Stimulated activated CD4-positive, alpha-beta T cell treated with anti-CD3 and anti-CD28 coated beads, Interleukin-2, amount 100 ng/mL, for 24 hours (primary cell): ENCODE measurements at regions not wholly inside any gene's neighbourhood (a gene's known extent, or its start where the extent isn't known, plus 50 kb on each side); places are given as distances from the start of the nearest gene placed in this dataset.

ENCODE experiments used
- DNase-seq, 2 donors: peaks; one replicate each; pipeline ENCODE4 v3.0.0-alpha.2; 2020

DNA sequence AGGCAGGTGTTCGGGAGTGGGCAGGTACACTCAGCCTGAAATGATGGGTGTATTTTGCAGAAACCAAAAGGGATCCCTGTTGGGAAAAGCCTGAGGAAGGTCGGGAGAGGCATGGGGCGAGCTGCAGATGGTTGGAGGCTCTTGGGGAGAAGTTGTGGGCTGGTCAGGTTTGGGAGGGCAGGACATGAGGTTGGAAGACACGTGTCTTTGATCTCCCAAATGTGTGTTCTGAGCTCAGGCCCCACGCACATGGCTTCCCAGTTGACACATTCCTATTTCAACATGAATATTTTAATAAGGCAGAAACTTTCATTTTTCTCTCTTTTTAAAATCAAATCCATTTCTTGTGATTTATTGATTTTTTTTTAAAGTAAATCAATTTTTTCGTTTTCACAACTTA, 1003.3 kb downstream of the TBC1D22A start:
- no peak for DNase-seq

DNA sequence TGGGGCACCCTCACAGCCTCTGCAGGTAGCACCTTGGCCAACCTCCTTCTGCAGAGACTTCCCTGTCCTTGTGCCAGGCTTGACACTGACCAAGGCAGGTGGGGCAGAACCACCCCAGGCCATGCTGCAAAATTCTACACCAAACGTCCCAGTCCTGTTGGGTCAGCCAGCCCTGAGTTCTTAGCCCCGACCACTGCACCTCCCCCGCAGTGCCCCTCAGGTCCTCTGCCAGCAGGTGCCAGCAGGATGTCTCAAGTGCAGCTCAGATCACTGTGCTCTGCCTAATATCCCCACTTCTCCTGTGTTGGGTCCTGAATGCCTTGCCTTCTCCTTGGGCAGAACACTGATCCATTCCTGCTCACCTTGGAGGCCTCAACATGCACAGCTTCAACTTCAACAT, 999.7 kb downstream of the TBC1D22A start:
- DNase-seq, result no peak

DNA sequence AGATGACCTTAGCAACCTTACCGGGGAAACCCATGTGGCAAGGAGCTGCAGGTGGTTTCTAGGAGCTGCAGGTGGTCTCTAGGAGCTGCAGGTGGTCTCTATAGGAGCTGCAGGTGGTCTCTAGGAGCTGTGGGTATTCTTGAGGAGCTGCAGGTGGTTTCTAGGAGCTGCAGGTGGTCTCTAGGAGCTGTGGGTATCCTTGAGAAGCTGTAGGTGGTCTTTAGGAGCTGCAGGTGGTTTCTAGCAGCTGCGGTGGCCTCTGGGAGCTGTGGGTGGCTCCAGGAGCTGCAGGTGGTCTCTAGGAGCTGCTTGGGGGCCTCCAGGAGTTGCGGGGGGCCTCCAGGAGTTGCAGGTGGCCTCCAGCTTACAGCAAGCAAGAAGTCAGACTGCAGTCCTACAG, 997.5 kb downstream of the TBC1D22A start:
- no peak for DNase-seq

- DNase-seq, result no peak
Measured at GRCh38 chr22:47757741-47758140, 995.3 kb downstream of the TBC1D22A start.

DNA sequence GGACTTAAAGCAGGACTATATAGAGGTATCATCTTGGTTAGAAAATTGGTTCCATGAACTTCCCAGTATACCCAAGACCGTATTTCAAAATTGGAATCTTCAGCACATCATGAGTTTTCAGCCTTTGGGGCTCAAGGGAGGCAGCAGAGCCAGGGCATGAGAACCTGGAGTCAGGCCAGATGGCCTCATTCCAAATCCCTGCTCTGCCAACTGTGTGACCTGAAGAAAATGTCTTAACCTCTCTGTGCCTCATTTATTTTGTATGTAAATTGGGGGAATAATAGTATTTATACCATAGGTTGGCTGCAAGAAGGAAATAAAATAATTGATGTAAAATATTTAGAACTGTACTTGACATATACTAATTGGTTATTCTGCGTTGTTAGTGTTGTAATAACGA, 987.6 kb downstream of the TBC1D22A start:
- DNase-seq, result no peak

GRCh38 chr22:47748957-47749356, 986.5 kb downstream of the TBC1D22A start:
- no peak for DNase-seq

GRCh38 chr22:47748271-47748670, 985.8 kb downstream of the TBC1D22A start:
- DNase-seq, result no peak

DNA sequence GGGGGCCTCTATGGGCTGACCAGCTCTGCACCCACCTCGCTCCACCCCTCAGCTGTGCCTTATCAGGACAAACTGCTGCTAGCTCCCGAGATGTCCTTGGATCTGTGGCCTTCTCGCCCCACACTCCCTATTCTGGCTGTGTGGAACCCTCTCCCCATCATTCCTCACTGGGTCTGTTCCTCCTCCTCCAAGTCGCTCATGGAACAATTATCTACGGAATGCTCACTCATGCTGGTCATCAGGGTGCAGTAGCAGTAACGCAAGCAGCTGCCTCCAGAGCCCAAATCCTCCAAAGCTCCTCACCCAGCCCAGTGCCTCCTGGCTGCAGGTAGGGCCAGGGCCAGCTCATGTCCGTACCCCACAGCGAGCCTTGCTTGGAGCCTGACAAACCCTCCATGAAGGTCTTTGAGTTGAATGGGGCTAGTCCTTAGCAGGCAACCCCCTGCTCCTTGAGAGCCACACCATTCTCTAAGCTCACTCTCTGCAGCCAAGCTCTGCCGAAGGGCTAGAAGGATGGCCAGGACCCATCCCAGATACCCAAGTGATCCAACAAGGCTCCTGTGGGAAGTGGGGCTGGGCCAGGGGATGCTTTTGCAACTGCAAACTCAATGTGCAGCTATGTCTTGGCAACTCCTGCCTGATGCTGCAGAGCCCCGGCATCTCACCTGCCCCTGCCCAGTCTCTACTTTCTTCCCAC, 977.8 kb downstream of the TBC1D22A start:
- DNase-seq, result no peak

DNA sequence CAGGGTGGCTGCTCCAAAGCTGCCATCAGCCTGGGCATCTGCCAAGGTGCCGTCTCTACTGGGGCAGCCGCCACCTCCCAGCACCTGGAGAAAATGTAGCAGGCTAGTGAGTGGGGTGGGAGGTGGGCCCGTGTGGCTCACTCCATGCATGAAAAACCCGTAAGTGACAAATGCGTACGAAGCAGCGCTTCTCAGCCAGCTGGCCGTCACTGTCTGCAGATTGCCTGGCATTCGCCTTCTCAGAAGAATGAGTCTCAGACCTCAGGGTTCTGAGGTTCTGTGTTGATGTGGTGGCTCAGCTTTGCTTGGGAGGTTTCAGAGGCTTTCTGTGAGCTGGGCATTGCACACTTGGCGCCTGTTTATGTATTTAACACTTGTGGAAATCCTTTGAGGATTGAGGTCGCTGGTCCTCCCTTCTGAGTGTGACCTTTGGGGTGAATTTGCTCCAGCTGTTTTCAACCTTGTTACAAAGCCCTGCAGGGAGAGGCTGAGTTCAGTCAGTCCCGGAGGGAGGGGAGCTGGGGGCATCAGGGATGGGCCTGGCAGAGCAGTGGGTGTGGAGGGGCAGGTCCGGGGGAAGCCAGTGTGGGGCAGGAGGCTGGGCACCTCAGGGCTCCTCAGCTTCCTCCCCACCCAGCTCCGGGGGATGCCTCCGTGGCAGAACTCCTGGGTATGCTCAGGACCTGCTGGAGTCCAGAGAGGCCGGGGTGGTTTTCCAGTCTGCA, 977.0 kb downstream of the TBC1D22A start:
- no peak for DNase-seq

GRCh38 chr22:47738472-47739013, 976.1 kb downstream of the TBC1D22A start:
- DNase-seq, result no peak

DNA sequence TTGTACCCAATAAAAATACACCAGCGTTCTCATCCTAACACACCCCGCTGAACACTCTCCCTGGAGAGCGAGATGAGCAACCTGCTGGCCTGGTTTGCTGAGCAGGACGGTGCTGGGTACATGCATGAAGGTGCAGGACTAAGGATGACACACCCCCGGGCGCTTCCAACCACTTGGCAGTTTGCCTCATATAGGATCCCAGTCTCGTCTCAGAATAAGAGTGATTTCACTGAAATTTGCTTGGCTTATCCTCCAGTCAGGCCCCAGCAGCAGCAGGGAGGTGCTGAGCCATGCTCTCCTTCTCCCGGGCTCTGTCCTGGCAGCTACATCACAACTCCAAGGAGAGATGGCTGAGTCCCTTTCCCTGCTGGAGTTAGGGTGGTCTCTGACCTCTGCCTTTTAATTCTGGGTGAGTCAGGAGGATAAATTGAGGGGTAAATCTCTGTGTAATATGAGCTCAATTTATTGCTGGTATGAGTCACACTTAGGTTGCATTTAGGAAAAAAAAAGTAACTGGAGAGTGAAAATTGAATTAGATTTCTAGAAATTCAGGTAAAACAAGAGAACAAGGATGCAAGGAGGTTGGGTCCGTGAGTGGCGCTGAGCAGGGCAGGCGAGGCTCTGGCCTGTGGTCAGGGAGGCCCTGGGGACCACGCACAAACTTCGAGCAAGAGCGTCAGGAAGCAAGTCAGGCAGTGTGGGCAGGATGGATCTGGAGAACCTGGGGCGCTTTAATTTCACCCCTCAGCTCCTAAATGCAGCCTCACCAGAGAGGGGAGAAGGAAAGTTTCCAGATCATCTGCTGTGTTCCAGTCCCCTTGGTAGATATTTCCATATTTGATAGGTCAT, 974.0 kb downstream of the TBC1D22A start:
- DNase-seq, result no peak

DNA sequence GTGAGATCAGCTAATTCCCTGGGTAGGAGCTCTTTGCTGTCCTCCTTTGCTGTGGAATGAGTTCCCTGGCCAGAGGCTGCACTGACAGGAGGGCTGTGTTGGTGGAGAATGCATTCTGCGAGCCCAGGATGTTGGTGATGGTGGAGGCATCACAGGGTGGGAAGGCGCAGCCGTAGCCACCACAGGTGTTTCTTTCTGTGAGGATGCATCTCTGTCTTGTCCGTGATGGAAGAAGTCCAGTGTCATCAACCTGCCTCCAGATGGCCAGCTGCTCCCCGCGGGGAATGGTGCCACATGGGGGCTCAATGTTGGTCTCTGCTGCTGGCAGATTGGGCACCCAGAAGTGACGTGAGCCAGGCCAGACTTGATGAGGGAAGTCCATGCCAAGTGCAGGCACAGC, 972.1 kb downstream of the TBC1D22A start:
- DNase-seq, result no peak

GRCh38 chr22:47727641-47728040, 965.2 kb downstream of the TBC1D22A start:
- DNase-seq, result no peak

- DNase-seq, result no peak
Measured at GRCh38 chr22:47724751-47725150, 962.3 kb downstream of the TBC1D22A start.

GRCh38 chr22:47724030-47724429, 961.6 kb downstream of the TBC1D22A start:
- no peak for DNase-seq

GRCh38 chr22:47718337-47718736, 955.9 kb downstream of the TBC1D22A start:
- no peak for DNase-seq

GRCh38 chr22:47716890-47717615, 954.6 kb downstream of the TBC1D22A start:
- DNase-seq, result no peak

DNA sequence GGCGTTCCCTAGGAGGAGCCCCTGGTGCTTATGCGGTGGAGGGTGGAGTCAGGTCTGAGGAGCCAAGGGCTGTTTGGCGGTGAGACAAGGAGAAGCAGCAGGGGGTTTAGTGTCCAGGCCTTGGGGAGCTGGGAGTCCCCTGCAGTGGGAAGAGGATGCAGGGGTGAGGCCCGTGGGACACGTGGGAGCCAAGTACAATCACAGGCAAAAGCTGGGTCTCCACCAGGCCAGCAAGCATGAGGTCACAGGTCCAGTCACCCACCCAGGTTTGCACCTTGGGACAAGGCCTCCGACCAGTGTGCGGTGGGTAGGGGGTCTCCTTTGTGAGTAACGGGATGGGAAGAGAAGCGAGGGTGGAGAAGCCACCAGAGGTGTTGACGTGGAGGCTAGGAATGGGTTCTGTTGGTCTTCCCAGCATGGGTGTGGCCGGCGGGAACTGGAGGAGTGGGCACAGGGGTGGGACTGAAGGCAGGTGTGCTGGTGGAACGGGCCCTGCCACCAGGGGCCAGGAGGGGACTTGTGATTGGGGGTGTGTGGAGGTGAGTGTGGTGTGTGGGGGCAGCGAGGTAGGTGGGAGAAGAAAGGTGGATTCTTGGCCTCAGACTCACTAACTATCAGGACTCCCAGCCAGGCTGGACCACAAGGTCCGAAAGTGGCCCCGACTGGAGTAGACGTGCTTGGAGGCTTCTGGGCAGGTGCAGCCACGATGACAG, 953.6 kb downstream of the TBC1D22A start:
- no peak for DNase-seq

DNA sequence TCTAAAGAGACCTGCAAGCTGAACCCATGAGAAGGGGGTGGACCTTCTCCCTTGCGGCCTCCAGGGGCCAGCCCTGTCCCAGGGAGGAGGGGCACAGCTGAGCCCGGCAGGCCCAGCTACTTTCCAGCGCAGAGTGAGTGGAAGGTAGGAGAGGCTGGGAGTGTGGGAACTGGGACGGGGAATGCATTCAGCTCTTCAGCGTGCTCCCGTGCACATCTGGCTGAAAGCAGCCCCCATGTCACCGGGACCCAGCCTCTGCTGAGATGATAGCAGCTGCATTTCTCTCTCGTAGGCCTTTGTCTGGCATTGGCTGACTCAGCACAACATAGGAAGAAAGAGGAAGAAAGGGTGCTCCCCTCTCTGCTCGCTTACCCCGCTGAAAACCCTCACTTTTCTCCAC, 951.5 kb downstream of the TBC1D22A start:
- no peak for DNase-seq

GRCh38 chr22:47710135-47710534, 947.7 kb downstream of the TBC1D22A start:
- no peak for DNase-seq

DNA sequence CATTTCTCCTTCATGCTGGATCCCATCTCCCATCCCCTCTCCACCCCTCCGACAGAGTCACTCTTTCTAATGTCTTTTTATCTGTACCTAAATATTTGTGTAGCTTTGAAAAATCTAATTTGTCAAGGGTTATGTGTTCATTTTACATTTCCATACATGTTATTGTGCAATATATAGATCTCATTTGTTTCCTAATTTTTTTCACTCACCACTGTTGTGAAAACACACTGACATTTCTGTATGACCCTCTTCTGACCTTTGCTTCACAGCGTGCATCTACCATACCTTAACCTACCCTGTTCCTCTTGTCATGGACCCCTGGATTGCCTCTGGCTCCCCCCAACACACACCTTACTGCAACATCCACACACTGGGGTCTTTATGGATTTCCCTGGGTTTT, 942.9 kb downstream of the TBC1D22A start:
- no peak for DNase-seq

DNA sequence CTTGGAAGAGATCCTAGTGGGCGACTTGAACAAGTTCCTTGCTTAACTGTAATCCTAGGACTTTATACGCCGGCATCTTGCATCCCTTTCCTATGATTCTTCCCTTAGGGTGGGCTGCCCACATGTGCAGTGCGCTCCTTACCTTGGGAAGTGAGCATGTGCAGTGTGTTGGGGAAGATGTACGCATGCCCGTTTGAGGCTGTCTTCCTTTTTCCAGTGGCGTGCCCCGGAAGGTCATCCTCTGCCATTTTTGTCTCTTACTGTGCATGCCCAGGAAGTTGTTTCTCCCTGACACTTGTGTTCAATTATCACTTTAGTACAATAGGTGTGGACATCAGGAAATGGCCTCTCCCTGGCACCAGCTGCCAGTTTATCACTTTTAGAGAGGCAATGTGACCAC, 936.5 kb downstream of the TBC1D22A start:
- no peak for DNase-seq
